Neural cell (in vitro differentiated cells): ENCODE measurements at regions not wholly inside any gene's neighbourhood (a gene's known extent, or its start where the extent isn't known, plus 50 kb on each side); places are given as distances from the start of the nearest gene placed in this dataset.

Experiments used
- H2AFZ ChIP-seq: fragments of 200-600, 300-800 bp; sonication (generic), shearing (Covaris generic); 2 replicates; pipeline ENCODE4 v1.6.0; 2014; ENCODE audit warnings: low read depth, mild to moderate bottlenecking, antibody characterized with exemption, low read length, moderate library complexity
- H3F3A ChIP-seq: fragments of 200-600 bp; shearing (Covaris generic); 2 replicates; pipeline ENCODE4 v1.6.1; 2016; ENCODE audit warnings: mild to moderate bottlenecking, moderate library complexity, mixed read lengths, antibody characterized with exemption, low read length; ENCODE audit not compliant: insufficient read depth, poor library complexity, severe bottlenecking
- H3K27ac ChIP-seq: fragments of 200-600, 300-800 bp; sonication (generic), shearing (Covaris generic); 2 replicates; pipeline ENCODE4 v1.5.1; 2014; ENCODE audit warnings: mild to moderate bottlenecking, low read length, moderate library complexity
- H3K27me3 ChIP-seq: fragments of 300-800, 200-600 bp; sonication (generic), shearing (Covaris generic); 2 replicates; pipeline ENCODE4 v1.6.0; 2014; ENCODE audit warnings: mild to moderate bottlenecking, low read depth, low read length, moderate library complexity; ENCODE audit not compliant: insufficient read depth
- H3K36me3 ChIP-seq: fragments of 300-800, 200-600 bp; sonication (generic), shearing (Covaris generic); 2 replicates; pipeline ENCODE4 v1.5.1; 2014; ENCODE audit warnings: mild to moderate bottlenecking, antibody characterized with exemption, low read length, moderate library complexity; ENCODE audit not compliant: insufficient read depth
- H3K4me2 ChIP-seq: fragments of 300-800, 200-600 bp; sonication (generic), shearing (Covaris generic); 2 replicates; pipeline ENCODE4 v1.6.0; 2014; ENCODE audit warnings: mild to moderate bottlenecking, low read length
- H3K4me3 ChIP-seq: fragments of 300-800, 200-600 bp; sonication (generic), shearing (Covaris generic); 2 replicates; pipeline ENCODE4 v1.5.1; 2014; ENCODE audit warnings: mild to moderate bottlenecking, low read length, moderate library complexity
- H3K79me2 ChIP-seq: fragments of 200-600 bp; shearing (Covaris generic); replicated peaks from 2 replicates; pipeline ENCODE4 v1.6.0; 2014; ENCODE audit warnings: mild to moderate bottlenecking, low read length, moderate library complexity; ENCODE audit not compliant: insufficient read depth
- H3K9ac ChIP-seq: fragments of 300-800, 200-600 bp; sonication (generic), shearing (Covaris generic); 2 replicates; pipeline ENCODE4 v1.6.1; 2016; ENCODE audit warnings: mild to moderate bottlenecking, low read length, mixed read lengths
- H3K9me2 ChIP-seq: fragments of 200-600 bp; shearing (Covaris generic); 2 replicates; pipeline ENCODE4 v1.6.1; 2016; ENCODE audit warnings: mild to moderate bottlenecking, low read length, mixed read lengths; ENCODE audit not compliant: insufficient read depth
- H3K9me3 ChIP-seq: fragments of 200-600, 300-800 bp; sonication (generic), shearing (Covaris generic); 2 replicates; pipeline ENCODE4 v1.6.1; 2016; ENCODE audit warnings: mild to moderate bottlenecking, mixed run types, low read length, moderate library complexity, mixed read lengths
- H4K20me1 ChIP-seq: fragments of 200-600 bp; shearing (Covaris generic); 2 replicates; pipeline ENCODE4 v1.6.1; 2016; ENCODE audit warnings: mild to moderate bottlenecking, mixed run types; ENCODE audit not compliant: insufficient read depth
- CTCF ChIP-seq: fragments of 450-650 bp; IDR thresholded peaks from 2 replicates; pipeline ENCODE4 v1.5.1; 2014; ENCODE audit warnings: antibody characterized with exemption, mild to moderate bottlenecking, moderate library complexity; ENCODE audit not compliant: poor library complexity, severe bottlenecking
- EP300 ChIP-seq: fragments of 450-650 bp; conservative IDR thresholded peaks from 2 replicates; pipeline ENCODE4 v1.6.1; 2014; ENCODE audit warnings: antibody characterized with exemption, mild to moderate bottlenecking, moderate library complexity; ENCODE audit not compliant: poor library complexity, severe bottlenecking
- EZH2 ChIP-seq: fragments of 200-600, 300-800 bp; shearing (Covaris generic), sonication (generic); IDR thresholded peaks from 2 replicates; pipeline ENCODE4 v1.6.1; 2014; ENCODE audit warnings: antibody characterized with exemption, low read length, borderline replicate concordance, mild to moderate bottlenecking; ENCODE audit not compliant: insufficient read depth, poor library complexity, severe bottlenecking
- MXI1 ChIP-seq: fragments of 450-650 bp; conservative IDR thresholded peaks from 2 replicates; pipeline ENCODE4 v1.6.1; 2014; ENCODE audit warnings: antibody characterized with exemption, mild to moderate bottlenecking; ENCODE audit not compliant: poor library complexity, severe bottlenecking
- POLR2AphosphoS5 ChIP-seq: IDR thresholded peaks from 2 replicates; pipeline ENCODE4 v1.6.1; 2012
- RAD21 ChIP-seq: fragments of 450-650 bp; conservative IDR thresholded peaks from 2 replicates; pipeline ENCODE4 v1.6.1; 2014; ENCODE audit warnings: antibody characterized with exemption, mild to moderate bottlenecking, moderate library complexity
- REST ChIP-seq: IDR thresholded peaks from 2 replicates; pipeline ENCODE4 v1.6.1; 2012; ENCODE audit warnings: borderline replicate concordance
- SMC3 ChIP-seq: fragments of 450-650 bp; conservative IDR thresholded peaks from 2 replicates; pipeline ENCODE4 v1.6.1; 2014; ENCODE audit warnings: antibody characterized with exemption, mild to moderate bottlenecking, moderate library complexity; ENCODE audit not compliant: poor library complexity
- TAF1 ChIP-seq: IDR thresholded peaks from 2 replicates; pipeline ENCODE4 v1.6.1; 2012; ENCODE audit warnings: low read depth

GRCh38 chr2:48034295-48034694, 128.0 kb upstream of the FBXO11 start:
- Histone ChIP-seq H3K27me3 (no peaks in the 10 kb centered on the region), H3K4me3 (no peak overlapping the region), H3K4me2 (no peak overlapping the region), H3K9me3 (no peaks in the 10 kb centered on the region), H2AFZ (no peak overlapping the region), H3K9ac (no peak overlapping the region), H3F3A (no peaks in the 10 kb centered on the region), H3K79me2 (no peaks in the 10 kb centered on the region), H3K36me3 (no peaks in the 10 kb centered on the region), H3K9me2 (no peaks in the 10 kb centered on the region), H3K27ac (no peak overlapping the region), H4K20me1 (no peaks in the 10 kb centered on the region)
- TF ChIP-seq RAD21, result no peak
- no peak for TF ChIP-seq SMC3
- TF ChIP-seq TAF1, result no peak
- TF ChIP-seq EZH2, result no peak
- no peak for TF ChIP-seq REST
- no peak for TF ChIP-seq EP300
- TF ChIP-seq CTCF, result no peak
- no peak for TF ChIP-seq POLR2AphosphoS5
- TF ChIP-seq MXI1, result no peak

- no peak overlapping the region for H3K4me3 ChIP-seq
- no peak for TF ChIP-seq REST
- no peak for TF ChIP-seq EZH2
- no peak for TF ChIP-seq EP300
- no peak for TF ChIP-seq POLR2AphosphoS5
- H3K79me2 ChIP-seq, result no peaks in the 10 kb centered on the region
- H3K9me3 ChIP-seq, result no peaks in the 10 kb centered on the region
- no peak overlapping the region for H3K4me2 ChIP-seq
- H4K20me1 ChIP-seq, result no peaks in the 10 kb centered on the region
- no peaks in the 10 kb centered on the region for H3K27me3 ChIP-seq
- no peaks in the 10 kb centered on the region for H3F3A ChIP-seq
- no peak overlapping the region for H3K27ac ChIP-seq
- H3K9ac ChIP-seq, result no peak overlapping the region
- no peaks in the 10 kb centered on the region for H3K36me3 ChIP-seq
- H3K9me2 ChIP-seq, result no peaks in the 10 kb centered on the region
- H2AFZ ChIP-seq, result no peak overlapping the region
These were observed 130.0 kb upstream of the FBXO11 start for GRCh38 chr2:48036312-48036711.
